ENCODE measurements at regions not wholly inside any gene's neighbourhood (a gene's known extent, or its start where the extent isn't known, plus 50 kb on each side); places are given as distances from the start of the nearest gene placed in this dataset.

- no peak overlapping the region for H3K27ac ChIP-seq
- TF ChIP-seq CTCF (IDR thresholded peaks at IDR 0.05) (peak; percentile 30), ZFX (IDR thresholded peaks at IDR 0.05; ENCODE audit: borderline replicate concordance) (no peak)
Measured at GRCh38 chr7:21251151-21251800, 176.6 kb upstream of the SP4 start.

- H3K27ac ChIP-seq = no peak overlapping the region
Measured at GRCh38 chr7:21253740-21254687, 173.9 kb upstream of the SP4 start.

GRCh38 chr7:21256310-21256877 lies 171.5 kb upstream of the SP4 start:
- H3K27ac ChIP-seq = no peak overlapping the region

More at GRCh38 chr7:21253740-21254687, 173.9 kb upstream of the SP4 start:
- TF ChIP-seq ZFX (IDR thresholded peaks at IDR 0.05; ENCODE audit: borderline replicate concordance) (no peak), CTCF (IDR thresholded peaks at IDR 0.05) (peak; percentile 96)

GRCh38 chr7:21260939-21261338 lies 166.9 kb upstream of the SP4 start:
- TF ChIP-seq ZFX (IDR thresholded peaks at IDR 0.05; ENCODE audit: borderline replicate concordance) = no peak
- TF ChIP-seq CTCF (IDR thresholded peaks at IDR 0.05) = no peak
- no peak overlapping the region for H3K27ac ChIP-seq

More at GRCh38 chr7:21256310-21256877, 171.5 kb upstream of the SP4 start:
- TF ChIP-seq ZFX (IDR thresholded peaks at IDR 0.05; ENCODE audit: borderline replicate concordance) (no peak), CTCF (IDR thresholded peaks at IDR 0.05) (peak; percentile 87)

- TF ChIP-seq ZFX (IDR thresholded peaks at IDR 0.05; ENCODE audit: borderline replicate concordance) (no peak), CTCF (IDR thresholded peaks at IDR 0.05) (peak; percentile 85)
- H3K27ac ChIP-seq = no peak overlapping the region
Measured at GRCh38 chr7:21261627-21262594, 166.0 kb upstream of the SP4 start.

- H3K27ac ChIP-seq = no peak overlapping the region
- TF ChIP-seq ZFX (IDR thresholded peaks at IDR 0.05; ENCODE audit: borderline replicate concordance) = no peak
- TF ChIP-seq CTCF (IDR thresholded peaks at IDR 0.05) = no peak
Measured at GRCh38 chr7:21269021-21269420, 158.9 kb upstream of the SP4 start.
